Uterus (tissue), 3 donors: ENCODE measurements at regions not wholly inside any gene's neighbourhood (a gene's known extent, or its start where the extent isn't known, plus 50 kb on each side); places are given as distances from the start of the nearest gene placed in this dataset.

Experiments used
- DNase-seq, 2 donors: peaks; one replicate each; pipeline ENCODE4 v3.0.0-alpha.2; 2019 to 2020
- H3K27ac ChIP-seq, 2 donors: fragments of 200-600 bp; sonication (generic); 1 replicate in 1 of 2; 2 replicates in 1 of 2; pipeline ENCODE4 v1.5.1; 2016 to 2018
- H3K27me3 ChIP-seq, 2 donors: fragments of 200-600 bp; sonication (generic); one replicate each; pipeline ENCODE4 v1.5.1; 2018 to 2019; ENCODE audit warnings: control low read depth in 1 of 2
- H3K36me3 ChIP-seq, 2 donors: fragments of 200-600 bp; sonication (generic); one replicate each; pipeline ENCODE4 v1.5.1; 2019; ENCODE audit warnings: control low read depth in 1 of 2
- H3K4me1 ChIP-seq, 2 donors: fragments of 200-600 bp; sonication (generic); one replicate each; pipeline ENCODE4 v1.5.1; 2018 to 2019; ENCODE audit warnings: control low read depth in 1 of 2
- H3K4me3 ChIP-seq, 2 donors: fragments of 200-600 bp; sonication (generic); 1 replicate in 1 of 2; 2 replicates in 1 of 2; pipeline ENCODE4 v1.5.1; 2018 to 2019; ENCODE audit warnings: mild to moderate bottlenecking in 1 of 2
- H3K9me3 ChIP-seq, 2 donors: fragments of 200-600 bp; sonication (generic); one replicate each; pipeline ENCODE4 v1.5.1; 2019; ENCODE audit warnings: control low read depth in 1 of 2
- POLR2A ChIP-seq, 2 donors: fragments of 450-650 bp; IDR thresholded peaks; one replicate each; pipeline ENCODE4 v1.6.1; 2016; ENCODE audit warnings: antibody characterized with exemption in 2 of 2, mild to moderate bottlenecking in 1 of 2, moderate library complexity in 1 of 2
- intact Hi-C: fragments of 100-400 bp; cut with DNase I; formaldehyde crosslinking; loops from one replicate; pipeline ENCODE4 v1.15.1; 2023; ENCODE audit warnings: low total_unique reads
- TF ChIP-seq, protein P1 (sequence below), 4 experiments: fragments of 200-600 bp in 2 of 4; fragments of 450-650 bp in 2 of 4; sonication (generic) in 2 of 4; IDR thresholded peaks; one replicate each; pipeline ENCODE4 v1.5.1; 2016 to 2019; ENCODE audit warnings: antibody characterized with exemption in 4 of 4, mild to moderate bottlenecking in 2 of 4, moderate library complexity in 1 of 4
- donor health status: DM: yes; HTN: yes; CAD: no.

DNA sequence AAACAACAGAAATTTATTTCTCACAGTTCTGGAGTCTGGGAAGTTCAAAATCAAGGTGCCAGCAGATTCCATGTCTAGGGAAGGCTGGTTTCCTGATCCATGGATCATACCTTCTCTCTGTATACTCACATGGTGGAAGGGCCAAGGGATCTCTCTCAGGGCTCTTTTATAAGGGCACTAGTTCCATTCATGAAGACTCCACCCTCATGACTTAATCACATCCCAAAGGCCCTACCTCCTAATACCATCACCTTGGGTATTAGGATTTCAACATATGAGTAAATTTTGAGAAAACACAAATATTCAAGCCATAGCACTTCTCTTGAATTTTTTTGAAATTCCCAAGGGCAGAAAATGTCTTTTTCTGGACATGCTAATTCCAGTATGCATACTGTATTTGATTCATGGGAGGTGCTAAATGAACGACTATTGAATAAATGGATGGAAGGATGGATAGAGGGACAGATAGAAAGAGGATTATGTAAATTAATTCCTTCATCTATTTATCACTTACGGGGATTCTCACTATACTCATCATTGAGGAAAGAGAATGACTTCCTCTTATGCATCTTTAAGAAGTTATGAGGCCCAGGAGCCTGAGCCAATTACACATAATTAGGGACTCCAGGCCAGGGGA lies 182.8 kb downstream of the NRIP1 start:
- Histone ChIP-seq H3K4me3 (no peak overlapping the region), H3K4me1 (no peaks in the 10 kb centered on the region), H3K27ac (no peak overlapping the region), H3K9me3 (no peaks in the 10 kb centered on the region), H3K36me3 (no peaks in the 10 kb centered on the region), H3K27me3 (no peaks in the 10 kb centered on the region)
- intact Hi-C loops = no loop called here
- no peak for DNase-seq
- no peak for TF ChIP-seq POLR2A (IDR thresholded peaks at IDR 0.05)
- TF ChIP-seq, protein P1, sequence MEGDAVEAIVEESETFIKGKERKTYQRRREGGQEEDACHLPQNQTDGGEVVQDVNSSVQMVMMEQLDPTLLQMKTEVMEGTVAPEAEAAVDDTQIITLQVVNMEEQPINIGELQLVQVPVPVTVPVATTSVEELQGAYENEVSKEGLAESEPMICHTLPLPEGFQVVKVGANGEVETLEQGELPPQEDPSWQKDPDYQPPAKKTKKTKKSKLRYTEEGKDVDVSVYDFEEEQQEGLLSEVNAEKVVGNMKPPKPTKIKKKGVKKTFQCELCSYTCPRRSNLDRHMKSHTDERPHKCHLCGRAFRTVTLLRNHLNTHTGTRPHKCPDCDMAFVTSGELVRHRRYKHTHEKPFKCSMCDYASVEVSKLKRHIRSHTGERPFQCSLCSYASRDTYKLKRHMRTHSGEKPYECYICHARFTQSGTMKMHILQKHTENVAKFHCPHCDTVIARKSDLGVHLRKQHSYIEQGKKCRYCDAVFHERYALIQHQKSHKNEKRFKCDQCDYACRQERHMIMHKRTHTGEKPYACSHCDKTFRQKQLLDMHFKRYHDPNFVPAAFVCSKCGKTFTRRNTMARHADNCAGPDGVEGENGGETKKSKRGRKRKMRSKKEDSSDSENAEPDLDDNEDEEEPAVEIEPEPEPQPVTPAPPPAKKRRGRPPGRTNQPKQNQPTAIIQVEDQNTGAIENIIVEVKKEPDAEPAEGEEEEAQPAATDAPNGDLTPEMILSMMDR (IDR thresholded peaks at IDR 0.05) = no peak

DNA sequence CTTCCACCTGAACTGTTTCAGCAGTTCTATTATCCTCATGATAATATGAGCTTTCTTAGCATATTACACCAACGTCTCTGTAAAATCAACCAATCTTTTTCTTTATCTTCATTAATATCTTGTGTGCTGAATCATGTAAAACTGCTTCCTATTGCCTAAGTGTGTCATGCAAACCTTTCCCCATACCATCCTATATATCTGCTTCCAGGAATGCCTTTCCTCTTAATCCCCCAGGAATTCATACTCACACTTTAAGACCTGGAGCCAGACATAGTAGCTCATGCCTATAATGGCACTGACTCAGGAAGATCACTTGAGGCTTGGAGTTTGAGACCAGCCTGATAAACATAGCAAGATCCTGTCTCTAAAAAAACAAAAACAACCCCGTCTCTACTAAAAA lies 183.9 kb downstream of the NRIP1 start:
- Histone ChIP-seq H3K9me3 (no peaks in the 10 kb centered on the region), H3K27ac (no peak overlapping the region), H3K36me3 (no peaks in the 10 kb centered on the region), H3K4me1 (no peaks in the 10 kb centered on the region), H3K4me3 (no peak overlapping the region), H3K27me3 (no peaks in the 10 kb centered on the region)
- DNase-seq = no peak
- TF ChIP-seq POLR2A (IDR thresholded peaks at IDR 0.05) = no peak
- TF ChIP-seq, protein P1 (IDR thresholded peaks at IDR 0.05) = no peak
- intact Hi-C loops = no loop called here

DNA sequence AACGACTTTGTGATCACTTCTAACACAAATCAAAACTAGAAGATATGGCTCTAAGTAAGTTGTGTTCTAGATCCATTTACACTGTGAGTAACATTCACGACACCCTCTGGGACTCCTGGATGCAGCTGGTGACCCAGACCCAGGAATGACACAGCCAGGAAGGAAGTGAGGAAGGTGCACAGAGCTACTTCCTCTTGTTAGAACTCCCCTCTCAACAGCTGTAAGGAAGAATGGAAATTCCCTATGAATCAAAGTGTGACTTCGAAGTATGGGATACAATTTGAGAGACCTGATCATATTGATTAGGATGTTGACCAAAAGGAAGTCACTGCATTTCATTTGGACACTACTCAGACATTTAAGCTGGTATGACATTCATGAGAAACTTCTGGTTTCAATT lies 185.3 kb downstream of the NRIP1 start:
- no peaks in the 10 kb centered on the region for H3K4me1 ChIP-seq
- no peak overlapping the region for H3K27ac ChIP-seq
- no peaks in the 10 kb centered on the region for H3K27me3 ChIP-seq
- DNase-seq = no peak
- no peaks in the 10 kb centered on the region for H3K36me3 ChIP-seq
- TF ChIP-seq POLR2A (IDR thresholded peaks at IDR 0.05) = no peak
- H3K4me3 ChIP-seq = no peak overlapping the region
- intact Hi-C loops = no loop called here
- H3K9me3 ChIP-seq = no peaks in the 10 kb centered on the region

DNA sequence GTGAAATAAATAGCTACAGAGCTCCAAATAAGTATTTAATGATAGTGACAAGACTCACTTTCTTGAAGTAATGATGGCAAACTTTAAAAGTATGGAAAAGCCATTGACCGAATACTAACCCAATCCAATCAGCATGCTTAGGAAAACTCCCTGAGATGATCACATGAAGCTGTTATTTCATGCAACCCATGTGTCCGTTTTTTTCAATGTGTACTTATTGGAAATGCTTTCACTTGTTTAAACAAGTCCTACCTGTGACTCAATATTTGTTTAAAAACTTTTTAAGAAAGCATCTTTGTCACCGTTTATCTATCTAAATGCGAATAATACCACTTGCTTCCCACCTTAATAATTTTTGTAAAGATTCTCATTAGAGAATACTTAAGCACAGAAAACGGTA lies 185.8 kb downstream of the NRIP1 start:
- H3K27ac ChIP-seq = no peak overlapping the region
- H3K9me3 ChIP-seq = no peaks in the 10 kb centered on the region
- H3K4me3 ChIP-seq = no peak overlapping the region
- no peaks in the 10 kb centered on the region for H3K36me3 ChIP-seq
- H3K4me1 ChIP-seq = no peaks in the 10 kb centered on the region
- intact Hi-C loops = no loop called here
- DNase-seq = no peak
- TF ChIP-seq, protein P1 (IDR thresholded peaks at IDR 0.05) = no peak
- no peak for TF ChIP-seq POLR2A (IDR thresholded peaks at IDR 0.05)
- H3K27me3 ChIP-seq = no peaks in the 10 kb centered on the region

DNA sequence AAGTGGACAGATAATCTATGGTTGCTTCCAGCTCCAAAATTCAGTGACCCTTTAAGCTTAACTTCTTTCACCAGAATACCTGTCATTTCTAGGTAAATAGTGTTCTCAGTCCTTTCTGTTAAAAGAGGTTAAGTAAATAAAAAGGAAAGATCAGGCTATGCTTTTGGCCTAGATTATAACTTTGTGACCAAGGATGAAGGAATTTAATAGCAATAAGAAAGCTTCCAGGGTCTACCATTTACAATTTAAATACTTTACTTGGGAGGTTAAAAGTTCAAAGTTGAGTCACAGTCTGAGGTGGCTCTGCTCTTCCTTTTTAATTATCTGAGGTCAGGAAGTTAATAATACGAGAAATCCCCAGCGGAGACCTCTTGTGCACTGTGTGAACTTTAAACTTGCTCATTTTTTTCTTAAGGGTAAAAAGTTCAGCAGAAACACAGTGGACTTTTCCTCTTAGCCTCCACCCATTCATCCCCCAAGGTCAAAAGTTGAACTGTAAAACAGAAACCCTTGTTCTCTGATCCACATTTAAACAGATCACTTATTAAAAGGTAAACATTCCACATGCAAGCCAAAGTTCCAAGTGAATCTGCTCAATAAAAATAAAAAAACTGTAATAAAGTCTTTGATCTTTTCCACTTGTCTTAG lies 187.1 kb downstream of the NRIP1 start:
- no peaks in the 10 kb centered on the region for H3K9me3 ChIP-seq
- H3K4me3 ChIP-seq = no peak overlapping the region
- no peaks in the 10 kb centered on the region for H3K27me3 ChIP-seq
- H3K4me1 ChIP-seq = no peaks in the 10 kb centered on the region
- H3K36me3 ChIP-seq = no peaks in the 10 kb centered on the region
- DNase-seq = no peak
- TF ChIP-seq, protein P1 (IDR thresholded peaks at IDR 0.05) = no peak
- no peak for TF ChIP-seq POLR2A (IDR thresholded peaks at IDR 0.05)
- intact Hi-C loops = no loop called here
- peak overlapping the region in 1 of 2 donors; percentile 24 for H3K27ac ChIP-seq
